ENCODE measurements at regions not wholly inside any gene's neighbourhood (a gene's known extent, or its start where the extent isn't known, plus 50 kb on each side); places are given as distances from the start of the nearest gene placed in this dataset.
A peak's percentile ranks its signal among the peaks of the same experiment; 100 is the strongest.
"Not testable (repeated sequence)": the region's sequence is repeated elsewhere in the genome, so short reads cannot be mapped to it uniquely, and the experiment has no call there.

GRCh38 chr7:13241416-13241815 is 554.0 kb downstream of the ARL4A start:
- DNase-seq: no peak

DNA sequence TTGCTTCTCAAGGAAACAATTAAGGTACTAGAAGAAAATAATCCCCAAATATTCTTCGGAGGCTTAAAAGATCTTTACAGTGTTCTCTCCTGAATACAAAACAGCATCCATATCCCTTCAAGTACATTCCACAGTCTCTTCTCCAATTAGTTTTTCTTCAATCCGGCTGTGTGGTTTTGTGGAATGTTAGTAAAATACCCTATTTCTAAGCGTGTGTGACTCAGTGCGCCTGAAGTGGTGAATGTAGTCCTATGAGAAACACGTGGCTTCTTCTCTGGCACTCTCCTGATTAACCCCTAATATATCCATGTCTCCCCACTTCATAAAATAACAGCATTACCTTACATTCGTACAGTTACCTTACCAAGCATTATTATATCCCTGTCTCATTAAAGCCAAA is 570.2 kb downstream of the ARL4A start:
- no peak for DNase-seq

DNA sequence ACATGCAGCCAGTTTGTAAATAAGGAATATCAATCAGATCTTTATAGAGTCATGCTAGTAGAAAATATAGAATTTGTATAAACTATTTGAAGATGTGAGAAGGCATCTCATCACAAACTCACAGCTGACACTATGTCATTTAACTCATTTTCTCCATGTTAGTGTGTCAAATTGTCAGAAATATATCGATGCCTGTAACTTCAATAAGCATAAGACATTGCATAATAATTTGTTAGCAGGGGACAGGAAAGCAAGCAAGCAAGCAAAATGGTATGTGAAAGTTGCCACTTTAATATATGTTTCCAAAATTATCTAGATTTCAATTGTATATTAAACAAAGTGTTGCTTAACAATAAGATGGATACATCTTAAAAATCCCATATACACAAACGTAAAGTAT is 571.0 kb downstream of the ARL4A start:
- no peak for DNase-seq

GRCh38 chr7:13259930-13260329 is 572.5 kb downstream of the ARL4A start:
- no peak for DNase-seq

- peak; percentile 16 for DNase-seq
These were observed 575.6 kb downstream of the ARL4A start for GRCh38 chr7:13262929-13263530.

DNA sequence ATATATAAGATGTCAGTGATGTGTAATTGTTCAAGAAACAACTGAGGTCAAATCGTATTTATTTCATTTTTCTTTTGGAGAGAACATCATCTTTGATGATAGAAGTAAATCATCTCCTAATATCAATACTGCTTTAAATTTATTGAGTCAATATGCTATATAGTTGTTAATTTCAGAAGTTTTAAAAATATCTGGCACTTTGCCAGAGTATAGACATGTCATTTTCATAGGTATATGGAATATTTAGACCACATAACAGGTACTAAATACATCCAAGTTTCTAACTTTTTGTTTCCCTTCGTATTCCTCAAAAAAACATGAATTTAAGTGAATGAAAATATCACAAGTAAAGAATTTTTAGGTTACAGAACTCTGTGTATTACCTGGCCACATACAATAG is 577.8 kb downstream of the ARL4A start:
- DNase-seq: no peak

GRCh38 chr7:13274205-13274604 is 586.8 kb downstream of the ARL4A start:
- DNase-seq: not testable (repeated sequence)

DNA sequence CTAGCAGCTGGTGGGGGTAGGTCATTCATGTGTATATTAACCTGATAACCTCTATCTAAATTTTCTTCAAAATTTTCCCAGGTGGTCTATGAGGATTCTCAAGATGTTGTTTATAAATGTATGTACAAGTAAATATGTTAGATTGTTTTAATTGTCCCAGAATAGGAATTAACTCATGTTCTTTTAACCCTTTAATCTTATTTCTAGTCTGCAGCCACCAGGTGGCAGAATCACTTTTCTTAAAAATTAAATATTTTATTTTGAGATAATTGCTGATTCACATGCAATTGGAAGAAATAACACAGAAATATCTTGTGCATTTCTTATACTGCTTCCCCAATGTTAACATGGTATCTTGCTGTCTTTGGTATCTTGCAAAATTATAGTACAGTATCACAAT is 589.5 kb downstream of the ARL4A start:
- no peak for DNase-seq

DNA sequence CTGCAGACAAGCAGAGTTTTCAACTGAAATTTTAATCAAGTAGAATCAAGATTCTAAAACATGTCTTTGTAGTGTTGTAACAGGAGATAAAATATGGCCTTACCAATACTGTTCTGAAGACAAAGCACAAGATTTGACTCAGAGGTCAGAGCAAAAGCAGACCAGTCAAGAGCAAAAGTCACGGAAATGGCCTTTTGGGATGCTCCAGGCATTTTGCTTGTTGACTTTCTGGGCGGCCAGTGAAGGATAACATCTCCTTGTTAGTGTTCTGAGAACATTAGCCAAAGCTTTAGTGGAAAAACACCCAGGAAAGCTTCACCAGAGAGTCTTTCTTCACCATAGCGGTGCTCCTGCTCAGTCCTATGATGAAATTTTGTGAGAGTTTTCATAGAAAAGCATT is 590.6 kb downstream of the ARL4A start:
- no peak for DNase-seq

GRCh38 chr7:13279854-13280435 is 592.5 kb downstream of the ARL4A start:
- peak; percentile 9 for DNase-seq

DNA sequence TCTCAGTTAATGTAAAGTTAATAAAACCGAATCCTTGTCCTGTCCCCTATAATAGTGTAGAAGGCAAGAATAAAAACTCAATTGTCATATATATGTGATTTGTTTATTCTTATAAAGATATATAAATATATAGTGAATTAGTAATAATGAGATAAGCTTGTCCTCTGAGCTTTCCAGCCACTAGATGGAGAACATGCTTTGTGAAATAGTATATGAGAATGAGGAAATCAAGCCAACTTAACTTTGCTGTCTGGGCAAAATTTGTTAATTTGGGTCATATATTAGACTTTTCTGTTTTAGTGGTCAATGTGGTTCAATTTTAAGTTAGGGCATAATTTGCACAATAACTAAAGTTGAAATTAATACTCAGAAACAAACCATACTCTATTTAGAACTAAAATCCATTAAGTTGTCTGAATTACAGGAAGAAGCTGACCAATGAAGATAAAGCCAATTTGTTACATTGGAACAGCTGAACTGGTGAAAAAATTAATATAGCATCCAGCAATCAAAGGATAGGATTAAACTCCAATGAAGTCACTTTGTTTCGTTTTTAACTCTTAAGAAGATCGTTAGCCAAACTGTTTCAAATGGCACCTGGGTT is 595.0 kb downstream of the ARL4A start:
- DNase-seq: no peak

GRCh38 chr7:13286916-13287315 is 599.5 kb downstream of the ARL4A start:
- no peak for DNase-seq

GRCh38 chr7:13288516-13288915 is 601.1 kb downstream of the ARL4A start:
- DNase-seq: no peak

GRCh38 chr7:13290975-13291374 is 603.5 kb downstream of the ARL4A start:
- DNase-seq: no peak

- no peak for DNase-seq
These were observed 606.0 kb downstream of the ARL4A start for GRCh38 chr7:13293264-13294002.

- no peak for DNase-seq
These were observed 619.6 kb downstream of the ARL4A start for GRCh38 chr7:13307040-13307439.

GRCh38 chr7:13308423-13308822 is 621.0 kb downstream of the ARL4A start:
- no peak for DNase-seq

GRCh38 chr7:13309535-13309934 is 622.1 kb downstream of the ARL4A start:
- DNase-seq: no peak

DNA sequence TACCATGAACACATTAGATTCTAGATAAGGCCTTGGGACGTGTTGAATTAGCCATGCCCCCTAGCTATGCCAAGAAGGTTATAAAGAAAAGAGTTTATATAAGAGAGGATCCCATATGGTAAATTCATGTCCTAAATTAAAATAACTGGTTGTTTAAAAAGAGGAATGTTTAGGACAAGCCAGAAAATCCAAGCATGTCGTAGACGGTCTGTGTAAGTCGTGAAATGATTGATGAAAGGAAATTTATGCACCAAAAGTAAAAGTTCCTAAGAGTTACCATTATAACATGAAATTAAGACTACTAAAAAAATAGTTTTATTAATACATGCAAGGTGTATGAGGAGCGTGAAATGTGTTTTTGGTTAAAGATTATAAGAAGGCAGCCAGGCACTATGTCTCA is 624.9 kb downstream of the ARL4A start:
- DNase-seq: no peak

DNA sequence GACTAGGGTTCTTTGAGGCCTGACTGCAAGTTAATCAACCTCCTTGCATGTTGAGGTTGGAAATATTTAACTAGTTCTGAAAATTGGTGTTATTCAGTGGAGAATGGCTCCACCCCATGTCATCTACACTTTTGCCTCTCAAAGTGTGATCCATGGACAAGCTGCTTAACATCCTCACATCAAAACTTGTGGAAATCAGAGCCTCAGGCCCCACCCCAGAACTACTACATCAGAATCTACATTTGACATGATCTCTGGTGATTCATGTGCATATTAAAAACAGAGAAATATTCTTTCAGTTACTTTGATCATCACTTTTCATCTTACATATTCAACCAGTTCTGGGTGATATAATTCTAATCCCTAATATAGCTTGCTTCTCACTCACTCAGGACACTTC is 632.9 kb downstream of the ARL4A start:
- no peak for DNase-seq

DNA sequence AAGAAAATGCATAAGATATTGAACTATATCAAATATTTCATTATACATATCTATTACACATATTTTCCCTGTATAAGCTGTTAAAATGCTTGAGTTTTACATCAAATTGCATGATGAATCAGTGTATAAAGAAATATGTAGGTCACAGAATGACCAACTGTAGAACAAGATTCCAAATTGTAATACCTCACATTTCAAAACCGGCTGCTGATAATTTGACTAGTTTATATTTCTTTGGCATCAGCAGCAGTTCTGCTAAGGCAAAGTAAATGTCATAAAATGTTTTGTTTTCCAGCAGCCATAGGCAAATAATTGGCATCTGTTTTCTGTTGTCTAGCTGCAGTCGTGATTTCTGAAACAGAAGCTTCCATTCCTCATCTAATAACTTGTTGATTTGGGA is 633.9 kb downstream of the ARL4A start:
- DNase-seq: no peak

GRCh38 chr7:13322126-13322525 is 634.7 kb downstream of the ARL4A start:
- DNase-seq: no peak

GRCh38 chr7:13327669-13328068 is 640.2 kb downstream of the ARL4A start:
- DNase-seq: no peak

DNA sequence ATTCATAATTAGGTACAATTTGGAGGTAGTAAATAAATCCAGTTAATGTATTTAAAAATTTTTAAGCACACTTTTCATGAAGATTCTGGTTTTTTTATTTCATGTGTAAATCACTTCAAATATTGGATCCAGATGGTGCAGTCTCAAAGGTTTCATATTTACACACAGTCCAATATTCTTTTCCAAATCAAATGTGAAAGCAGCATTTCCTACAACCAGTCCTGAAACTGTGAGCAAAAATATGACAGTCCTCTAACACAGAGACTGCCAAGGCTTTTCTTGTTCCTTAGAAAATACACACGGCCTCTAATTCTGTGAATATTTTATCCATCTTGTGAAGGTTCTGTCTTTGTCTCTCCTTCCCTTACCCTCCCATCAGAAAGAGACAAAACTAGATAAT is 645.9 kb downstream of the ARL4A start:
- no peak for DNase-seq
